Esophagus squamous epithelium (tissue), 5 donors: ENCODE measurements at regions not wholly inside any gene's neighbourhood (a gene's known extent, or its start where the extent isn't known, plus 50 kb on each side); places are given as distances from the start of the nearest gene placed in this dataset.

Source experiments
- DNase-seq: peaks from one replicate; lab custom pipeline; 2025; lab: John Stamatoyannopoulos, UW
- H3K27ac ChIP-seq, 4 donors: fragments of 200-600 bp; sonication (generic); one replicate each; pipeline ENCODE4 v1.5.1; 2016 to 2019; ENCODE audit warnings: mild to moderate bottlenecking in 1 of 4
- H3K27me3 ChIP-seq, 4 donors: fragments of 200-600 bp; sonication (generic); 1 replicate in 3 of 4; 2 replicates in 1 of 4; pipeline versions ENCODE4 v1.5.1 to v1.6.0; 2017 to 2021; ENCODE audit warnings: antibody characterized with exemption in 1 of 4
- H3K36me3 ChIP-seq, 3 donors: fragments of 200-600 bp; sonication (generic); one replicate each; pipeline ENCODE4 v1.5.1; 2016 to 2019
- H3K4me1 ChIP-seq, 3 donors: fragments of 200-600 bp; sonication (generic); one replicate each; pipeline ENCODE4 v1.5.1; 2017 to 2019
- H3K4me3 ChIP-seq, 4 donors: fragments of 200-600 bp; sonication (generic); 1 replicate in 3 of 4; 2 replicates in 1 of 4; pipeline ENCODE4 v1.5.1; 2016 to 2019; ENCODE audit warnings: mild to moderate bottlenecking in 2 of 4, moderate library complexity in 1 of 4
- H3K9me3 ChIP-seq, 3 donors: fragments of 200-600 bp; sonication (generic); one replicate each; pipeline ENCODE4 v1.5.1; 2016 to 2019
- CTCF ChIP-seq, 6 experiments: fragments of 450-650 bp in 4 of 6; fragments of 200-600 bp in 2 of 6; sonication (generic) in 2 of 6; IDR thresholded peaks; one replicate each; pipeline ENCODE4 v1.5.1; 2016 to 2019; ENCODE audit warnings: antibody characterized with exemption in 6 of 6, mild to moderate bottlenecking in 4 of 6, moderate library complexity in 4 of 6
- POLR2A ChIP-seq, 4 donors: fragments of 450-650 bp; IDR thresholded peaks; one replicate each; pipeline ENCODE4 v1.6.1; 2017; ENCODE audit warnings: antibody characterized with exemption in 4 of 4, mild to moderate bottlenecking in 4 of 4, moderate library complexity in 3 of 4
- WGBS, 2 donors: methylation state at CpG; one replicate each; pipeline ENCODE4 v1.1.5; 2018; 5-methylcytosine and 5-hydroxymethylcytosine counted together
- intact Hi-C: fragments of 100-400 bp; cut with DNase I; formaldehyde crosslinking; loops from one replicate; pipeline ENCODE4 v1.15.0; 2022
- donor health status: DM: yes; HTN: yes; CAD: no.

GRCh38 chr3:187836823-187837770, 91.8 kb upstream of the BCL6 start:
- Histone ChIP-seq H3K27me3 (no peaks in the 10 kb centered on the region), H3K4me3 (no peak overlapping the region), H3K9me3 (no peaks in the 10 kb centered on the region), H3K27ac (no peak overlapping the region), H3K4me1 (peaks cover 0 to 19% (median 8%) of the 10 kb centered on the region in 3 donors), H3K36me3 (no peaks in the 10 kb centered on the region)
- DNase-seq: no peak
- TF ChIP-seq POLR2A (IDR thresholded peaks at IDR 0.05) (no peak), CTCF (IDR thresholded peaks at IDR 0.05) (no peak)
- intact Hi-C loops: no loop called here
- WGBS, 2 donors: 73 to 87% methylated on average over 8 of the region's 8 CpGs

GRCh38 chr3:187838016-187838540, 92.8 kb upstream of the BCL6 start:
- H3K4me3 ChIP-seq: no peak overlapping the region
- no peaks in the 10 kb centered on the region for H3K36me3 ChIP-seq
- TF ChIP-seq CTCF (IDR thresholded peaks at IDR 0.05): no peak
- TF ChIP-seq POLR2A (IDR thresholded peaks at IDR 0.05): no peak
- 66 to 70% methylated on average over 5 of the region's 5 CpGs for WGBS, 2 donors
- H3K27ac ChIP-seq: no peak overlapping the region
- no peaks in the 10 kb centered on the region for H3K9me3 ChIP-seq
- intact Hi-C loops: no loop called here
- H3K4me1 ChIP-seq: peaks cover 0 to 22% (median 8%) of the 10 kb centered on the region in 3 donors
- H3K27me3 ChIP-seq: no peaks in the 10 kb centered on the region
- no peak for DNase-seq

- no peaks in the 10 kb centered on the region for H3K9me3 ChIP-seq
- 81 to 85% methylated on average over 5 of the region's 5 CpGs for WGBS, 2 donors
- no peak overlapping the region for H3K4me3 ChIP-seq
- no peak for DNase-seq
- H3K27me3 ChIP-seq: no peaks in the 10 kb centered on the region
- intact Hi-C loops: no loop called here
- H3K36me3 ChIP-seq: no peaks in the 10 kb centered on the region
- H3K27ac ChIP-seq: no peak overlapping the region
- no peak for TF ChIP-seq CTCF (IDR thresholded peaks at IDR 0.05)
- peaks cover 0 to 22% (median 8%) of the 10 kb centered on the region in 3 donors for H3K4me1 ChIP-seq
Observed at GRCh38 chr3:187839422-187839821, 94.2 kb upstream of the BCL6 start.

- Histone ChIP-seq H3K27me3 (no peaks in the 10 kb centered on the region), H3K4me3 (no peak overlapping the region), H3K36me3 (no peaks in the 10 kb centered on the region), H3K9me3 (no peaks in the 10 kb centered on the region), H3K27ac (no peak overlapping the region), H3K4me1 (peaks cover 0 to 22% (median 8%) of the 10 kb centered on the region in 3 donors)
- DNase-seq: no peak
- 80 to 89% methylated on average over 2 of the region's 2 CpGs for WGBS, 2 donors
- TF ChIP-seq POLR2A (IDR thresholded peaks at IDR 0.05) (no peak), CTCF (IDR thresholded peaks at IDR 0.05) (no peak)
- intact Hi-C loops: no loop called here
Observed at GRCh38 chr3:187840856-187841255, 95.6 kb upstream of the BCL6 start.

GRCh38 chr3:187841560-187841959, 96.3 kb upstream of the BCL6 start:
- DNase-seq: no peak
- Histone ChIP-seq H3K36me3 (no peaks in the 10 kb centered on the region), H3K9me3 (no peaks in the 10 kb centered on the region), H3K27me3 (peaks cover 0 to 3% (median 0%) of the 10 kb centered on the region in 4 donors), H3K4me3 (no peak overlapping the region), H3K4me1 (peaks cover 0 to 22% (median 8%) of the 10 kb centered on the region in 3 donors), H3K27ac (no peak overlapping the region)
- WGBS, 2 donors: 30 to 61% methylated on average over 2 of the region's 2 CpGs
- TF ChIP-seq POLR2A (IDR thresholded peaks at IDR 0.05) (no peak), CTCF (IDR thresholded peaks at IDR 0.05) (no peak)
- intact Hi-C loops: no loop called here
